ENCODE measurements at regions not wholly inside any gene's neighbourhood (a gene's known extent, or its start where the extent isn't known, plus 50 kb on each side); places are given as distances from the start of the nearest gene placed in this dataset.

GRCh38 chr20:56893226-56893917 is 264.3 kb downstream of the TFAP2C start:
- no CpG with 5 or more reads among the region's 8 CpGs for WGBS (ENCODE audit: extremely low coverage, insufficient read length, low lambda C conversion rate)
- H3K27me3 ChIP-seq (ENCODE audit: insufficient read depth, low read length), result no peaks in the 10 kb centered on the region

More at GRCh38 chr20:56893226-56893917, 264.3 kb downstream of the TFAP2C start:
- Mint-ChIP-seq H3K9me3 (no peaks in the 10 kb centered on the region; a peak in 1 of 5 replicates), H3K27ac (no peak overlapping the region; a peak in 2 of 7 replicates), H3K36me3 (ENCODE audit: insufficient read depth in 1 of 3, low read depth in 3 of 3) (no peaks in the 10 kb centered on the region), H3K4me1 (peaks cover 36 to 51% of the 10 kb centered on the region in 2 experiments), H3K4me3 (peak overlapping the region in 1 of 2 experiments; percentile 53; a peak in 1 of 5 replicates), H3K27me3 (ENCODE audit: low read depth) (peaks cover 4% of the 10 kb centered on the region; the same call in 1 of the 2 replicates)
- Histone ChIP-seq H2BK5ac (ENCODE audit: insufficient read length, low read length) (no peak overlapping the region), H2BK12ac (ENCODE audit: insufficient read length, low read depth, low read length) (no peak overlapping the region), H2BK20ac (ENCODE audit: low read depth, low read length, poor library complexity, severe bottlenecking) (no peak overlapping the region), H3K56ac (ENCODE audit: insufficient read length, low read depth, low read length) (no peak overlapping the region), H3K23ac (ENCODE audit: insufficient read length, low read depth, low read length) (no peak overlapping the region), H3K9me3 (ENCODE audit: control insufficient read depth, low read depth, low read length) (no peaks in the 10 kb centered on the region), H3K4me2 (ENCODE audit: insufficient read depth, insufficient read length, low read length) (no peak overlapping the region), H3T11ph (ENCODE audit: low read length) (no peak overlapping the region), H3K14ac (ENCODE audit: insufficient read depth, low read length) (no peak overlapping the region), H4K91ac (ENCODE audit: insufficient read length, low read depth, low read length) (no peak overlapping the region), H3K79me2 (ENCODE audit: insufficient read depth, low read length) (no peaks in the 10 kb centered on the region), H2BK15ac (ENCODE audit: low read depth, low read length) (no peak overlapping the region), H3K23me2 (ENCODE audit: insufficient read length, low read depth, low read length, poor library complexity, severe bottlenecking) (no peaks in the 10 kb centered on the region), H4K20me1 (ENCODE audit: control insufficient read depth, insufficient read depth, insufficient read length) (no peaks in the 10 kb centered on the region), H3K9ac (ENCODE audit: extremely low read depth, insufficient read length, low read length) (no peak overlapping the region), H2AFZ (ENCODE audit: low read length) (no peak overlapping the region), H3K27ac (ENCODE audit: insufficient read length, low read depth, low read length) (no peak overlapping the region), H3K4ac (ENCODE audit: low read depth, low read length) (no peak overlapping the region), H2AK5ac (ENCODE audit: insufficient read length, low read length) (no peak overlapping the region), H3K4me1 (ENCODE audit: insufficient read depth, low read length) (peaks cover 8% of the 10 kb centered on the region; the same call in 1 of the 2 replicates), H4K8ac (replicated peaks; ENCODE audit: insufficient read length, low read depth, low read length) (no peak overlapping the region), H4K5ac (ENCODE audit: insufficient read length, low read depth, low read length) (no peak overlapping the region), H3K79me1 (ENCODE audit: insufficient read depth, low read depth, low read length, poor library complexity, severe bottlenecking) (no peaks in the 10 kb centered on the region), H3K18ac (ENCODE audit: insufficient read length, low read depth, low read length) (peak overlapping the region; percentile 28), H2BK120ac (ENCODE audit: low read depth, low read length, poor library complexity, severe bottlenecking) (no peak overlapping the region)
- no peak for TF ChIP-seq CTCF (conservative IDR thresholded peaks at IDR 0.05)
- DNase-seq, result peak; percentile 81
